MM.1S (cell line): ENCODE measurements at regions not wholly inside any gene's neighbourhood (a gene's known extent, or its start where the extent isn't known, plus 50 kb on each side); places are given as distances from the start of the nearest gene placed in this dataset.

Source experiments
- CTCF ChIP-seq: fragments of 300-600 bp; sonication (generic); IDR thresholded peaks from 2 replicates; pipeline ENCODE4 v1.5.1; 2016; ENCODE audit warnings: antibody characterized with exemption, low read length, mixed read lengths
- EZH2 ChIP-seq: fragments of 300-600 bp; sonication (generic); optimal IDR thresholded peaks from 2 replicates; pipeline ENCODE3; 2017; ENCODE audit warnings: low read depth, mild to moderate bottlenecking, antibody characterized with exemption, low read length, mixed read lengths
- EZH2phosphoT487 ChIP-seq: fragments of 300-600 bp; sonication (generic); IDR thresholded peaks from 2 replicates; pipeline ENCODE4 v1.6.1; 2018; ENCODE audit warnings: antibody characterized with exemption, low read length

DNA sequence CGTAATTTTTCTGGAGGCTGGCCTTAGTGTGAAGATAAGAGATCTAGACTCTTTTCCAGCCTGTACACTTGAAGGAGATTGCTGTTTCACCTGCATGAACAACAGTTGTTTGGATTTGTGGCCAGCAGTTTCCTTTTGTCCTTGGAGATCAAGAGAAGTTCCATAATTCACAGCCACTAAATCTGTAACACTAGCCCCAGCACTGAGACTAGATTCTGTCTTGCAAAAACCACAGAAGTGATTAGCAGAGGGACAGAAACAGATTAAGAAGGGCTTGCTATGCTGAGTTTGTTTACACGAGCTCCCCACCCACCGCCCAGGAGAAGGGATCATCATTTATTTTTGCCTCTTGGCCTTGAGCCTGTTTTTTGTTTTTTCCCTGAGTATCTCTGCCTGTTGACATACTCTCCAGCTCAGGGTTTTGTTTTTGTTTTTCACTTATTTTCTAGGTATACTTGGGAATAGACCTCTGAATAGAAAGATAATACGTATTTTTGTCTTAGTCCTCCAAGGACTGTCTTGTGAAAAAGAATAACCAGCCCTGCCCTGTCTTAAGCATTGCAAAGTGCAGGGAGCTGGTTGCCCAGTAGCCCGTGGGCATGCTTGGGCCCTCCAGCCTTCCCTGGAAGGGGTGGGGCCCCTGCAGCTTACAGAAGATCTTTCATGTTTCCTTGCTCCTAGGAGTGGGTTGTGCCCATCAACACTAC, 93.1 kb upstream of the SOX4 start:
- TF ChIP-seq CTCF (no peak), EZH2phosphoT487 (no peak), EZH2 (no peak)
